BE2C (cell line): ENCODE measurements at regions not wholly inside any gene's neighbourhood (a gene's known extent, or its start where the extent isn't known, plus 50 kb on each side); places are given as distances from the start of the nearest gene placed in this dataset.

Source experiments
- DNase-seq: peaks from one replicate; pipeline ENCODE4 v3.0.0-alpha.2; 2020
- H3K27me3 ChIP-seq: fragments of 250-450 bp; sonication (Bioruptor Pico); 2 replicates; pipeline ENCODE4 v1.5.1; 2020; ENCODE audit warnings: mild to moderate bottlenecking
- H3K36me3 ChIP-seq: fragments of 250-450 bp; sonication (Bioruptor Pico); 2 replicates; pipeline ENCODE4 v1.5.1; 2020; ENCODE audit warnings: mild to moderate bottlenecking
- H3K4me1 ChIP-seq: fragments of 250-450 bp; sonication (Bioruptor Pico); 2 replicates; pipeline ENCODE4 v1.5.1; 2020
- H3K4me3 ChIP-seq: 2 replicates; pipeline ENCODE4 v1.5.1; 2011; ENCODE audit warnings: low read depth, low read length
- H3K9me3 ChIP-seq: fragments of 250-450 bp; sonication (Bioruptor Pico); 2 replicates; pipeline ENCODE4 v1.5.1; 2020
- TF ChIP-seq, protein P1 (sequence below): IDR thresholded peaks from 2 replicates; pipeline ENCODE4 v1.5.1; 2012; ENCODE audit warnings: mild to moderate bottlenecking, low read depth, low read length

- TF ChIP-seq, protein P1, sequence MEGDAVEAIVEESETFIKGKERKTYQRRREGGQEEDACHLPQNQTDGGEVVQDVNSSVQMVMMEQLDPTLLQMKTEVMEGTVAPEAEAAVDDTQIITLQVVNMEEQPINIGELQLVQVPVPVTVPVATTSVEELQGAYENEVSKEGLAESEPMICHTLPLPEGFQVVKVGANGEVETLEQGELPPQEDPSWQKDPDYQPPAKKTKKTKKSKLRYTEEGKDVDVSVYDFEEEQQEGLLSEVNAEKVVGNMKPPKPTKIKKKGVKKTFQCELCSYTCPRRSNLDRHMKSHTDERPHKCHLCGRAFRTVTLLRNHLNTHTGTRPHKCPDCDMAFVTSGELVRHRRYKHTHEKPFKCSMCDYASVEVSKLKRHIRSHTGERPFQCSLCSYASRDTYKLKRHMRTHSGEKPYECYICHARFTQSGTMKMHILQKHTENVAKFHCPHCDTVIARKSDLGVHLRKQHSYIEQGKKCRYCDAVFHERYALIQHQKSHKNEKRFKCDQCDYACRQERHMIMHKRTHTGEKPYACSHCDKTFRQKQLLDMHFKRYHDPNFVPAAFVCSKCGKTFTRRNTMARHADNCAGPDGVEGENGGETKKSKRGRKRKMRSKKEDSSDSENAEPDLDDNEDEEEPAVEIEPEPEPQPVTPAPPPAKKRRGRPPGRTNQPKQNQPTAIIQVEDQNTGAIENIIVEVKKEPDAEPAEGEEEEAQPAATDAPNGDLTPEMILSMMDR = no peak
- peaks cover 10% of the 10 kb centered on the region for H3K4me1 ChIP-seq
- no peaks in the 10 kb centered on the region for H3K36me3 ChIP-seq
- H3K4me3 ChIP-seq = no peak overlapping the region
- no peaks in the 10 kb centered on the region for H3K27me3 ChIP-seq
- no peak for DNase-seq
- H3K9me3 ChIP-seq = no peaks in the 10 kb centered on the region
These were observed 163.9 kb upstream of the GBE1 start for GRCh38 chr3:81925385-81925784.

GRCh38 chr3:81923038-81923437 lies 161.6 kb upstream of the GBE1 start:
- Histone ChIP-seq H3K4me1 (peaks cover 5% of the 10 kb centered on the region; the same call in 1 of the 2 replicates), H3K4me3 (no peak overlapping the region), H3K27me3 (no peaks in the 10 kb centered on the region), H3K9me3 (no peaks in the 10 kb centered on the region), H3K36me3 (no peaks in the 10 kb centered on the region)
- no peak for DNase-seq
- TF ChIP-seq, protein P1 = no peak

DNA sequence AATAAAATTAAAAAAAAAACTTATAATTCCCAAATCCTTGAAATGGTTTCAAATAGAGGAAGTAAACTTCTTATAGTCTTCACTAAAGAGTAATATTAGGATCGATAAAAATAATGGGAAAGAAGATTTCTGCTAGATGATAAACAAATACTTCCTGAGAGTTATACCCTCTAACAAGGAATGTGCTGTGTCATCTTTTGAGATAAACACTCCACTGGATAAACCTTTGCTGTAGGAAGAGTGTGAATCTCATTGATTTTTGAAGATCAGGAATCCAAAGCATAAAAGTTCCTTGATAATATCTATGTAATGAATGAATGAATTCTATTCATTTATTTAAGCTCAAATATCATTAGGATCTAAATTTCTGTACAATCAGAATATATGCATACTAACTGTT lies 161.0 kb upstream of the GBE1 start:
- Histone ChIP-seq H3K27me3 (no peaks in the 10 kb centered on the region), H3K36me3 (no peaks in the 10 kb centered on the region), H3K4me1 (peaks cover 5% of the 10 kb centered on the region; the same call in 1 of the 2 replicates), H3K9me3 (no peaks in the 10 kb centered on the region), H3K4me3 (no peak overlapping the region)
- DNase-seq = no peak
- TF ChIP-seq, protein P1 = no peak

DNA sequence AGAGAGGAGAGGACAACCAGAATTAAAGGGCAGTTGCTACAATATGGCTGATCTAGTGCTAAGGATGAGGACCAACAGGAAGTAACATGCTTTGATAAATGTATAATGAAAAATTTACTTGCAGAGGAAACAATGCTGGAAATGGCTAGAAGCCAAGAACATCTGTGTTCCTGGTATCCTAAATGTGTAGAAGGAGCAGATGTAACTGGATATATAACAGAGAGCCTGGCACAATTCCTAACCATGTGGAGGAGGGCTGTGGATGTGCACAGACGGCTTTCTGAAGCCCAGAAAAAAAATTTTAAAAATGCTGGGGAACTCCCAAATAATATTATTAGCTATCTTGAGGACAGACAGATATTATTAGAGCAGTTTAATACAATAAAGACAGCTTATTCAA lies 159.4 kb upstream of the GBE1 start:
- Histone ChIP-seq H3K36me3 (no peaks in the 10 kb centered on the region), H3K4me1 (peaks cover 5% of the 10 kb centered on the region; the same call in 1 of the 2 replicates), H3K9me3 (no peaks in the 10 kb centered on the region), H3K4me3 (no peak overlapping the region), H3K27me3 (no peaks in the 10 kb centered on the region)
- TF ChIP-seq, protein P1 = no peak
- peak; percentile 58 for DNase-seq

DNA sequence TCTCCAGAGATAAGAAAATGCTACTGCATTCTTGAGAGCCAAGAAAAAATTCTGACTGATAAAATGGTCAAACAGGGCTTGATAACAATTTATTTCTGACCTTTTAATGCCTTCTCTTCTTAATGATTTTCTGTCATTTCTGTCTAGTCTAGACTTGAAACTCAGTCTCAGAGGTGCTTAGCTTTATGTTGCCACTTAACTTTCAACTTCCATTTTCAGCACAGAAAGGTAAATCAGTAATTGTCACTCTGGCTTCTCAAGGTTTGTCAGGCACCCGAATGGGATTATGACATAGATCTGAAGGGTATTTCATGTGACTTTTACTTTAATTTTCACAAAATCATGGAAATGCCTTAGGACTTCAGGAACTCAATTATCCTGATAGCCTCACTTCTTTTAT lies 155.4 kb upstream of the GBE1 start:
- no peaks in the 10 kb centered on the region for H3K9me3 ChIP-seq
- H3K4me3 ChIP-seq = no peak overlapping the region
- DNase-seq = no peak
- TF ChIP-seq, protein P1 = no peak
- H3K27me3 ChIP-seq = no peaks in the 10 kb centered on the region
- H3K4me1 ChIP-seq = peaks cover 5% of the 10 kb centered on the region; the same call in 1 of the 2 replicates
- H3K36me3 ChIP-seq = no peaks in the 10 kb centered on the region

DNA sequence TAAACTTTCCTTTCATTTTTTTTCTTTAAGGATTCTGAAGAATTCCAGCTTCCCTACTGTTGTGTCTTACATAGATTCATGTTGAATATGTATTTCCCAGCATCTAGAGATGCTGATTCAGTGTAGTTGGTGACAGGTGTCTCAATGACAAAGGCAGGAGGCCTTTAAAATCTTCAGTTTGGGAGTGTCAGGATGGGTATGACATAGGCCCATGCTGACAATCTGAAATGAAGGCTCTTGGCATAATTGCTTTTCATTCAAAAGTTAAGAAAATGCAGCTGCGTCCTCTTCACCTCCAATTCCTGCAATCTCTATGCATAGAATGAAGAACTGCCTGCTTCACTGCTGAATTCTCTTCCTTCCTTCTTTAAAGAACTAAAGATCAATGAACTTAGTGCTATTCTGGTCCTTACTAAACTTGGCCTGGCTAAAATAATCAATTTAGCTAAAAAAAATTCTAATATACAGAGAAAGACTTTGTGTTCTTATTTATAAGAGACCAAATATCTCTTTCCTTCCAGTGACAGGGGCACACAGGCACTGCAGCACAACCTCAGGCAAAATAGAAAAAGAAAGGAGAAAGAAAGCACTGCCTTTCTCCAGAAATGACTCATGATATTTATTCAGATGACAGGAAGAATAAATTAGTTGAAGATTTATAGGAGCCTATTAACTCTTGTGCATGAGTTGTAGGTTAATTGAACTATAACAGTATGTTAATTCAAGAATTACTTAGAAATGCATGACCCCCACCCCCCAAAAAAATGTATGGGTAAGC lies 152.6 kb upstream of the GBE1 start:
- no peaks in the 10 kb centered on the region for H3K36me3 ChIP-seq
- no peak for DNase-seq
- H3K9me3 ChIP-seq = no peaks in the 10 kb centered on the region
- TF ChIP-seq, protein P1 = no peak
- peaks cover 5% of the 10 kb centered on the region; the same call in 1 of the 2 replicates for H3K4me1 ChIP-seq
- H3K4me3 ChIP-seq = no peak overlapping the region
- H3K27me3 ChIP-seq = no peaks in the 10 kb centered on the region
